GM21447 (cell line): ENCODE measurements at regions not wholly inside any gene's neighbourhood (a gene's known extent, or its start where the extent isn't known, plus 50 kb on each side); places are given as distances from the start of the nearest gene placed in this dataset.
"Not testable (repeated sequence)": the region's sequence is repeated elsewhere in the genome, so short reads cannot be mapped to it uniquely, and the experiment has no call there.

Source experiments
- ATAC-seq: cut with Tn5 transposase; IDR thresholded peaks from one replicate; pipeline ENCODE4 v1.9.1; 2021; ENCODE audit not compliant: unreplicated experiment

DNA sequence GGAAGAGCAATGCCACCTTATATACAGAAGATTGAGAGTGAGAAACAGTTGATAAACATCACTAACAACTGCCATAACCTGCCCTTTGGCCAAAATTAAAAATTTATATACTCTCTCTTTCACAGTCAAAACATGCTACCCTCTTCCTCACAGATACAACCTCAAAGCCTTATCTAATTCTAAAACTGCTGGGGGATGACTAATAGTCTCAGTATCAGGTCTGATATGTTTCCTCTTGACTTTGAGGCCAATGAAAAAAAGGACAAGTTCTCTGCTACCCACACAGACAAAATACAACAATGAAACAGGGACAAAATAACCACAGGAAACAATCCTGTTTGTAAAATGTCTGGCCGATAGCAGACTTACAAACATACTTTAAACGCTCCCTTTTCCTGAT, 485.6 kb upstream of the NUDT12 start:
- ATAC-seq, result no peak

DNA sequence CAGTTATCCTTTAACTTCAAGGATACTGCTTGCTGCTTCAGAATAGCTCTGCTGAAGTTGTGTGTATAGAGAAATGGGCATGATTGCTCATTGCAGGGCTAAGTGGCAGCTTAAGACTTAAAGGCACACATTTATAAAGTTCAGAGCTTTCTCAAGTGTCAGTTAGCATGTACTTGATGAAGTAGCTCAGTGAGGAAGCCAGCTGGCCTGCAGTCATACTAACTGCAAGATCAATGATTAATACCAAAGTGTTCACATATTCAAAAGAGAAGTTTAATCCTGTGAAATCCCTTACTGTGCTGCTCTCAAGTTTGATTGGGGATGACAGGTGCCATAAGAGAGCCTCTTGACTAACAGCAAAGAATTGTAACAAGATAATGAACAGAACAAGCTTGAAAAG, 483.4 kb upstream of the NUDT12 start:
- no peak for ATAC-seq

DNA sequence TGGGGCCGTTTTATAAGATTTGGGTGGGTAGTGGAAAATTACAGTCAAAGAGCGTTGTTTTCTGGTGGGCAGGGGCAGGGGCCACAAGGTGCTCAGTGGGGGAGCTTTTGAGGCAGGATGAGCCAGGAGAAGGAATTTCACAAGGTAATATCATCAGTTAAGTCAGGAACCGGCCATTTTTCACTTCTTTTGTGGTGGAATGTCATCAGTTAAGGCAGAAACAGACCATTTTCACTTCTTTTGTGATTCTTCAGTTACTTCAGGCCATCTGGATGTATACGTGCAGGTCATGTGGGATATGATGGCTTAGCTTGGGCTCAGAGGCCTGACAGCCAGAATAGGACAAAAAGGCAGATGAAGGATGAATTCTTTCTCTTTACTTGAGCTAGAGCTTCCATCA, 477.3 kb upstream of the NUDT12 start:
- ATAC-seq, result not testable (repeated sequence)

DNA sequence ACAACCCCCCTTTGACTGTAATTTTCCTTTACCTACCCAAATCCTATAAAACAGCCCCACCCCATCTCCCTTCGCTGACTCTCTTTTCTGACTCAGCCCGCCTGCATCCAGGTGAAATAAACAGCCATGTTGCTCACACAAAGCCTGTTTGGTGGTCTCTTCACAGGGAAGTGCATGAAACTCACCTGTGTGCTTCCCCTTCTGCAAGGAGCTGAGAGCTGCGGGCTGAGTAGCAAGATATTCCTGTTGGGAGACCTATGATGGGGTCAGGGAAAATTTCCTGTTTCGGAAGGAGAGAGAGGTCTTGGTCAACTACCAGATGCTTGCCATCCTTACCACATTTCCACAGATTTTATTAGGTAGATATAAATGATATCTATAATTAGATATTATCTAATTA, 474.5 kb upstream of the NUDT12 start:
- ATAC-seq, result not testable (repeated sequence)

DNA sequence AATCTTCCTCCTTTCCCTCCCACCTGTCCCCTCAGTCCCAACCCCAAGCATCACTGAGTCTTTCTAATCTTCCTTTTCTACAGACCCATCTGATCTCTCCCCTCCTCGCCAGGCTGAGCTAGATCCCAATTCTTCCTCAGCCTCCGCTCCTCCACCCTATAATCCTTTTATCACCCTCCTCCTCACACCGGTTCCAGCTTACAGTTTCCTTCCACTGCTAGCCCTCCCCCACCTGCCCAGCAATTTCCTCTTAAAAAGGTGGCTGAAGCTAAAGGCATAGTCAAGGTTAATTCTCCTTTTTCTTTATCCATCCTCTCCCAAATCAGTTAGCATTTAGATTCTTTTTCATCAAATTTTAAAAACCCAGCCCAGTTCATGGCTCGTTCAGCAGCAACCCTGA, 470.6 kb upstream of the NUDT12 start:
- not testable (repeated sequence) for ATAC-seq

DNA sequence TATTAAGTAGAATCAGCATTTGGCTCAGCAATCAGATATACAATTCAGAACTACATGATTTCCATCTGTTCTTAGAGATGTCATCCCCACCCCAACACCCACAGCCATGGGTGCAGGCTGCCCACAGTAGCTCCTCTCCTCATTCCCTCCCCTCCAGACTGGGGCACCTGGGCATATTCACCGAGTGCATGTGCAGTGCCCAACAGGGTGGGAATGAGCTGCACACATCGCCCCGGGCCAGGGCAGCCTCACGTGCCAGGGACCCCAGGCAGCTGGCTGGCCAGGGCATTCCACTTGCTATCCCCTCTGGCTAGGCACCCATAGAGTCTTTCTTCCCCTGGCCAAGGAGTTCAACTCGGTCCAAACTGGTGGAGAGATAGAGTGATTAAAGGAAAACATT, 461.9 kb upstream of the NUDT12 start:
- no peak for ATAC-seq

DNA sequence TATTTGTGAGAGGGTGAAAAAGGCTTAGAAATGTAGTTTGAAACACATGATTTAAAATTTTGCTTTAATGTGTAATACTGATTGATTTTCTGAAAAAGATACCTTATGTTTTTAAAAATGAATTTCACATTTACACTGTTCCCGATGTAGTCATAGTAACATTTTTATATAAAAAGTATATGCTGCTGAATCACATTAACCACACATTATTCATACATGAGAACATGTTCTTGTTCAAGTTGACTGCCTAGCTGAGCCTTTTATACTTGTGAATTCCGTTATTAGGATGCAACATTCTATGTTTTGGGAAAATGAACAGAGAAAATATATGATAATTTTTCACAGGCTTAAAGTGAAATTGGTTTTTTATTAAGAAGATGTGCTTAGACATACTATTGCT, 461.1 kb upstream of the NUDT12 start:
- ATAC-seq, result no peak

DNA sequence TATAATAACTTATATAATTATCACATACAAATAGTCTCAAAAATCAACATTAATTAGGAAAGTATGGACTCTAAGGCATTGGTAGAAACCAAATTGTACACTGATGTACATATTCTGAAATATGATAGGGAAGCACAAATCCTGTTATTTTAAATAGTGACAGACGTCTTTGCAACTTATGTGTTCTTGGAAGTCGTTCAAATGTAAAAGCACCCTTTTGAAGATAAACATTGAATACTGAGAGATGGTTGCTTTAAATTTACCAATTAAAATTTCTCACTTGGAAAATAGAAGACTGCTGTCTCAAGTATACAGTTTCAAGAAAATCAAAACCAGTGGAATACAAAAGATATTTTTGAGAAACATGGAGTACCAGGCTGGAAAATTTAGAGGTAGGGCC, 457.4 kb upstream of the NUDT12 start:
- ATAC-seq, result no peak

DNA sequence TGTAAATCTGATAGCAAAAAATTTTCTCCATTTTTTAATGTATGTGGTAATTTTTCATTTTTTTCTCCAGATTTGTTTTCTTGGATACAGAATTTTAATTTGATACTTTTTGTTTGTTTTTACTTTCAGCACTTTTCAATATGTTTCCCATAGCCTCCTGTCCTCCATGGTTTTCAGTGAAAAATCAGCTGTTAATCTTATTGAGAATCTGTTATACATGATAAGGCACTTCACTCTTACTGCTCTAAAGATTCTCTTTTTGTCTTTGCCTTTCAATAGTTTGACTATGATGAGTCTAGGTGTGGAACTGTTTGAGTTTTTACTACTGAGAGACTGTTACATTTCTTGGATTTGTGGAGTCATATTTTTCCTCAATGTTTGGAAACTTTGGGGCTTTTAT, 455.7 kb upstream of the NUDT12 start:
- ATAC-seq, result no peak

DNA sequence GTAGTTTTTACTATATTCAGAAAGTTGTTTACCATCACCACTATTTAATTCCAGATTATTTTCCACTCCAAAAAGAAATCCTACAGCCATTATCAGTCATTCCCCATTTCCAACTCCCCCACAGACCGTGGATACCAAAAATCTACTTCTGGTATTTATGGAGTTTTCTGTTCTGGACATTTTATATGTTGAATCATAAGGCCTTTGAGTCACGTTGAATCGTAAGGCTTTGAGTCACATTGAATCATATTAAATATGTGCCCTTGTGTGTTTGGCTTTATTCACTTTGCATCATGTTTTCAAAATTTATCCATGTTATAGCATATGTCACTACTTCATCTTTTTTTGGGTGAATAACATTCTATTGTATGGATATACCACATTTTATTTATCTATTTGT, 454.1 kb upstream of the NUDT12 start:
- ATAC-seq, result no peak

DNA sequence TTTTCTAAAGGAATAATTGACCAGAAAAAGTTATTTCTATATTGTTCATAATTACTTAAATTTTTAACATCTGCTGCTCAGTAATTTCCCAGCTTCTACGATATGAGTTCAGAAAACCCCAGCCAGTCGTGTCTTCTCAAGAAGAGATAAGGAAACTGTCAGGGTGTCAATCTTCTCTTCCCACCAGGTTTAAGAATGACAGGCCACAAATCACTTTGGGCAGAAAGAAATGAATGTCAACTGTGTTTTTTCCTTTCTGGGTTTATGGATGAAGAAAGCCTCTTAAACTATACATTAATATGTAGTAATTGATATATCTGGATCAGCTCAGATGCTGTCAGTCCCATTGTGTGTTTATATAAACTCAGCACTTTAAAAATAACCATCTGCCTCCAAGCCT, 453.2 kb upstream of the NUDT12 start:
- no peak for ATAC-seq

DNA sequence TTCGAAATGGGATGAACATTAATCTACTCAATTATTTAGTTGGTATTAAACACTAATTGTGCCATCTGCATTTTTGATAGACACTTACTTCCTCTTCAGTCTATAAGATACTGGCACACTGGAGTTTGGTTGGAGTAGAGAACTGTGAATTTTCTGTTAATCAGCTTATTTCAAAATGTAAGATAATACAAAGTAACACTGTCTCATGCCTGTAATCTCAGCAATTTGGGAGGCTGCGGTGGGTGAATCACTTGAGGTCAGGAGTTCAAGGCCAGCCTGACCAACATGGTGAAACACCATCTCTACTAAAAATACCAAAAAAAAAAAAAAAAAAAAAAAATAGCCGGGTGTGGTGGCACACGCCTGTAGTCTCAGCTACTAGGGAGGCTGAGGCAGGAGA, 440.2 kb upstream of the NUDT12 start:
- not testable (repeated sequence) for ATAC-seq

DNA sequence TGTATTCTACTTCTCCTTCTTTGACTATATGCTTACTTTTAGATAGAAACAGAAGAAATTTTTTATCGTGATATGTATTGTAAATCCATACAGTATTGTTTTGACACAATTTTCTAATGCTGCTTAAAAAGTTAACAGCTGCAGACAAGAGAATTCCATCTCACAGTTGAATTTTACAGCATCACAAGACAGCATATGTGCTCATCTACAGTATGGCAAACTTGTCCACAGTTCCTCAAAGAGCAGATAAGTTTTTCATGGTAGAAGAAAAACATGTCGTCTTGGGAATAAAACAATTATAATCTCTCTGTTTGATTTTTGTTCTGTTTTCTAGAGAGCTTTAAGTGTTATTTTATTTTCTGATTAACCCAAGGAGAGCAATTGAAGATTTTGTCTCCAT, 438.5 kb upstream of the NUDT12 start:
- ATAC-seq, result no peak

DNA sequence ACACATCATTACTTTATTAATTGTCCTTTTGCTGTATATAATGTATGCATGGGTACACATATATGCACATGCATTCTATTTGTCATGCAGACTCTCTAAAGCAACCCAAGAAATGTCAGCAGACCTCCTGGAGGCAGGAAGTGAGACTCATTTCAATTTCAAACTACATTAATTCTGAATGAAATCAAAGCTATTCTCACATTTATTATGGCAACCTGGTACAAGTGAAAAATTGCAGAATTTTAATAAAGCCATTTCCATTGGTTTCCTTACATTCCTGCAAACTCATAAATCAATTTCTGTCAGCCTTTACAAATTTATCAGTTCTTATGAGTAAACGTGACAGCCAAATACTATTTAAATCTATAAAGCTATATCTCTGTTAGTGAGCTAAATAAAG, 430.4 kb upstream of the NUDT12 start:
- no peak for ATAC-seq

DNA sequence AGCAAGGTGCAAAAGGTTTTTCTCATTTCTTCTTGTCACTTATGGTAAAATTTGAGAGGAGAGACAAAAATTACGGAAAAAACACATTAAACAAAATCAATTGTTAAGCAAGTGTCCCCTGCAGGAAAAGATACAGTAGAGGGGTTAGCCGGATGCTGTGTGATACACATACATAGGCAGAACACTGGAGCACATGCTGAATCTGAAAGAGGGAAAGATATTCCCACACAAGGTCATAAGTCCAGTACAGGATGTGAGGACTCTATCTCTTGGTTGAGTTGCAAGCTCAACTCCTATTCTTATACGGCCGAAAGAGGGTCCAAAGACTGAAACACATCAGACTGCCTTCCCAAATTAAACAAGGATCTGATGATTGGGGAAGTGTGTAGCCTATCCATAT, 427.5 kb upstream of the NUDT12 start:
- no peak for ATAC-seq

DNA sequence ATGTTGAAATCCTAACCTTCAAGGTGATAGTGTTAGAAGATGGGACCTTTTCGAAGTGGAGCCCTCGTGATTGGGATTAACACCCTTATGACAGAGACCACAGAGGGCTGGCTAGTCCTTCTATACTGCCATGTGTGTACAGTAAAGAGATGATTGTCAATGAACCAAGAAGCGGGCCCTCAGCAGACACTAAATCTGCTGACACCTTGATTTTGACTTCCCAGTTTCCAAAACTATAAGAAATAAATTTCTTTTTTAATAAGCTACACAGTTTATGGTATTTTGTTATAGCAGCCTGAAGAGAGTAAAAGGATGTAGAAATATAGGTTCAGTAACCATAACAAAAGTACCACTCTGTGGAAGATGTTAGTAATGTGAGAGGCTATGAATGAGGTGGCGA, 419.0 kb upstream of the NUDT12 start:
- ATAC-seq, result no peak

DNA sequence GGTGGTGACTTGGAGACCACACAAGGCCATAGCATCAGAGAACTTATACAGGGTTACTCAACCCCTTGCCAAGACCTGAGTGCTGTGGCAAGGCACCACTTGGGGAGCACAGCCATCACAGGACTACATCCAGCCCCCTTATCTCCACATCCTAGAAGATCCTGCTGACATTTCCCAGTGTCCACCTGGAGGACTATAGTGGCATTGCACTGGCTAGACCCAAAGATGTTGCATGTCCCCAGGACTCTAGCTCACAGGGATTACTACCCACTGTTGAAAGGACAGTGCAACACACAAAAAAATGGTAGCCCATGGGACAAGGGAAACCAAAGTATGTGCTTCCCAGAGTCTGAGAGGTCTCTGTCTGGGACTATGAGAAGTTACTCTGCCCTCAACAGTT, 411.1 kb upstream of the NUDT12 start:
- ATAC-seq, result no peak

DNA sequence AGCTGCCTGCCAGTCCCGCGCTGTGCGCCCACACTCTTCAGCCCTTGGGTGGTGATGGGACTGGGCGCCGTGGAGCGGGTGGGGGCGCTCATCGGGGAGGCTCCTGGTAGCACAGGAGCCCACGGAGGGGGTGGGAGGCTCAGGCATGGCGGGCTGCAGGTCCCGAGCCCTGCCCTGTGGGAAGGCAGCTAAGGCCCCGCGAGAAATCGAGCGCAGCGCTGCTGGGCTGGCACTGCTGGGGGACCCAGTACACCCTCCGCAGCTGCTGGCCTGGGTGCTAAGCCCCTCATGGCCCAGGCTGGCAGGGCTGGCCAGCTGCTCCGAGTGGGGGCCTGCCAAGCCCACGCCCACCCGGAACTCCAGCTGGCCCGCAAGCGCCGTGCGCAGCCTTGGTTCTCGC, 403.7 kb upstream of the NUDT12 start:
- not testable (repeated sequence) for ATAC-seq

DNA sequence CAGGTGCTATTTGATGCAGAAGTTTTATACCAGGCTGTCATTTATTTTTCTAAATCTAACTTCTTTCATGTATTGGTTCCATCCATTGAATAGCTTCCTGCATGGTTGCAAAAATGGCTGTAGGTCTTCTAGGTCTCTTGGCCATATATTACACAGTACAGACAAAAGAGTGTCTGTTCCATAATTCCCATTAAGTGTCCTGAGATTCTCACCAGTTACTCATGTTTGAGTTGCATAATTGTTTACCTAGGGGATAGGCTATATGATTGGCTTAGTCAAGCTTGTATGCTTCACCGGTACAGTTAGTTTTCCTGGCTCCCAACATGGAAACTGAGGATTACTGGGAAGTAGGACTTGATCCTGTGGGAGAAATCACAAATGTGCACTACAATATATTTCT, 399.4 kb upstream of the NUDT12 start:
- ATAC-seq, result no peak

DNA sequence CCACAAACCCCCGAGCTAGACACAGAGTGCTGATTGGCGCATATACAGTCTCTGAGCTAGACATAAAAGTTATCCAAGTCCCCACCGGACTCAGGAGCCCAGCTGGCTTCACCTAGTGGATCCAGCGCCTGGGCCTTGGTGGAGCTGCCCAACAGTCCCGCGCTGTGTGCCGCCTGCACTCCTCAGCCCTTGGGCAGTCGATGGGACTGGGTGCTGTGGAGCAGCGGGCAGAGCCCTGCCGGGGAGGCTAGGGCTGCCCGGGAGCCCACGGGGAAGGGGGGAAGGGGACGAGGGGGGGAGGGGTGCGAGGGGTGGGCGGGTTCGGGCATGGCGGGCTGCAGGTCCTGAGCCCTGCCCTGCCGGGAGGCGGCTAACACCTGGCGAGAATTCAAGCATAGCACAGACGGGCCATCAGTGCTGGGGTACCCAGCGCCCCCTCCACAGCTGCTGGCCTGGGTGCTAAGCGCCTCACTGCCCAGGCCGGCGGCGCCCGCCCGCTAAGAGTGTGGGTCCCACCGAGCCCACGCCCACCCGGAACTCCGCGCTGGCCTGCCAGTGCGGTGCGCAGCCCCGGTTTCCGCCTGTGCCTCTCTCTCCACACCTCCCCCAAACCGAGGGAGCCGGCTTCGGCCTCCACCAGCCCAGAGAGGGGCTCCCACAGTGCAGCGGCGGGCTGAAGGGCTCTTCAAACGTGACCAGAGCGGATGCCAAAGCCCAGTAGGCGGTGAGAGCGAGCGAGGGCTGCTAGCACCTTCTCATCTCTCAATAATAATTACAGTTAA, 391.2 kb upstream of the NUDT12 start:
- no peak for ATAC-seq

DNA sequence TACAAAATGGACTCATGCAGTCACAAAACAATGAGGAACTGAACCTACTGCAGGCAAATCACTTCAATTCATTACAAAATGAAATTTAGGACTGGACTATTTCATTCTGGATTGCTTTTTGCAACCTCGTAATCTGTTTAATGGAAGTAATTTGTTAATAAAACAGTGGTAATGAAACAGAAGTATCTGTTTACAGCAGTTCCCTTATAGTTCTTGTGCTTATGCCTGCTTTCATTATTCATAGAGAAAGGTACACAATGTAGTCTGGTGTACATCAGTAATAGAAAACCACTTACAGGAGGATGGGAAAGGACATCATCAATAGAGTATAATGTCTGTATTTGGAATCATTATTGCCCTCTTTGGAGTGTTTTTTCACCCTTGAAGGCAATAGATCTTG, 389.2 kb upstream of the NUDT12 start:
- ATAC-seq, result no peak

DNA sequence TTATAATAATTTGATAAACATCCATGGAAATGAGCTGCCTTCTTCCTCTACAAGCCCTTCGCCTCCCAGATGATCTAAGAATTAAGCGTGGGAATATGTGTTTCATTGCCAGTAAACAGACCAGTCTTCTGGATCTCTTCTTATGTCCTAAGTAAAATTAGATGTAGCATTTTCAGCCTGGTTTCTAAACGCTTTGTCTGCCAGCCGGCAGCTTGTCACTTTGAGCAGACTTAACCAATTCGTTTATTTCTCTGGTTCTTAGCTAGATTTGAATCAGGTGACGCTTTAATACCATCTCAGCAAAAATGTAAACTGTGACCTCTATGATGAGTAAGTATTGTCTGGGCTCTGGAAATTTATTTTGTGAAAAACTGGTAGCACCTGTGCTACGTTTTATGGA, 380.6 kb upstream of the NUDT12 start:
- ATAC-seq, result no peak

DNA sequence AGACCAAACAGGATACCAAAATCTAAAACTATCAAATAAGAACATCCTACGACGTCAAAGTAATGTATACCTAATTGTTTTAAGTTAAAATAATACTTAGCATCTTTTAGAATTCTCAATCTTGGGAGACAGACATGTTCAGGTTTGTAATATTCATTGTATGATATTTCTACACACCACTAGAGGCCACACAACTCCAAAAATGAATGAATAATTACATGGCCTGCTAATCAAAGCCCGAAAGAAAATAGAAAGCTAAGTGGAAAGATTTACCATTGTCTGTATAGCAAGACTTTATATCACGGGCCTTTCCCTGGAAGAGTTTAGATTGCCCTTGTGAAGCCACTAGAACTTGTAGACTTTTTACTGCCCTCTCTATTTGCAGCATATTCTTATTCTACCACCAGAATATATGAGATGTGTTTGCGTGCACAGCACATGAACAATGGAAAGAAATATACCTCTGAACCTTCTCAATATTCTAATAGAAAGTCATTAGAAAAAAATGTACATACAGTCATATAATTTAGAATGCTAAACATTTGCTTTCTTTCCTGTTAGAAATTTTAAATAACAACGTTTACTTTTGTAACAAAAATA, 380.1 kb upstream of the NUDT12 start:
- no peak for ATAC-seq
